GM12873 (cell line): ENCODE measurements at regions not wholly inside any gene's neighbourhood (a gene's known extent, or its start where the extent isn't known, plus 50 kb on each side); places are given as distances from the start of the nearest gene placed in this dataset.

Experiments
- CTCF ChIP-seq: IDR thresholded peaks from 2 replicates; pipeline ENCODE4 v1.5.1; 2012; ENCODE audit warnings: low read depth, mild to moderate bottlenecking, moderate library complexity, low read length, control low read depth; ENCODE audit not compliant: insufficient read depth; ENCODE audit errors: missing control alignments

- no peak for TF ChIP-seq CTCF
Measured at GRCh38 chr13:37229931-37230330, 124.5 kb upstream of the CSNK1A1L start.

GRCh38 chr13:37226971-37227370, 121.5 kb upstream of the CSNK1A1L start:
- TF ChIP-seq CTCF, result no peak

GRCh38 chr13:37225414-37226070, 120.1 kb upstream of the CSNK1A1L start:
- no peak for TF ChIP-seq CTCF

- TF ChIP-seq CTCF, result no peak
Measured at GRCh38 chr13:37216331-37216730, 110.9 kb upstream of the CSNK1A1L start.

GRCh38 chr13:37212826-37213225, 107.4 kb upstream of the CSNK1A1L start:
- TF ChIP-seq CTCF, result no peak

GRCh38 chr13:37211487-37211886, 106.0 kb upstream of the CSNK1A1L start:
- no peak for TF ChIP-seq CTCF

- TF ChIP-seq CTCF, result no peak
Measured at GRCh38 chr13:37209621-37210580, 104.4 kb upstream of the CSNK1A1L start.
